Calu3 (cell line): ENCODE measurements at regions not wholly inside any gene's neighbourhood (a gene's known extent, or its start where the extent isn't known, plus 50 kb on each side); places are given as distances from the start of the nearest gene placed in this dataset.

ENCODE experiments used
- BruUV-seq: library from RNA; stranded (reverse); fragments of 400-500 nt; replicated peaks from 2 replicates; lab custom pipeline; 2021; lab: Mats Ljungman, UMichigan
- CTCF ChIA-PET: fragments of 300-600 bp; sonication (Branson Sonifier 250); formaldehyde crosslinking; loops from one replicate; lab custom pipeline; 2022; ENCODE audit warnings: antibody characterized with exemption; lab: Charles Lee
- DNase-seq: peaks from one replicate; pipeline ENCODE4 v3.0.0; 2022
- H3K27ac Mint-ChIP-seq: one replicate; pipeline ENCODE4 v1.8.0; 2022; ENCODE audit warnings: mixed read lengths; ENCODE audit not compliant: unreplicated experiment
- H3K27me3 Mint-ChIP-seq: one replicate; pipeline ENCODE4 v1.8.0; 2022; ENCODE audit warnings: mixed read lengths; ENCODE audit not compliant: unreplicated experiment
- H3K36me3 Mint-ChIP-seq: one replicate; pipeline ENCODE4 v1.8.0; 2022; ENCODE audit warnings: mild to moderate bottlenecking, moderate library complexity, mixed read lengths; ENCODE audit not compliant: insufficient read depth, unreplicated experiment
- H3K4me1 Mint-ChIP-seq: one replicate; pipeline ENCODE4 v1.8.0; 2022; ENCODE audit warnings: mild to moderate bottlenecking, low read depth, mixed read lengths; ENCODE audit not compliant: unreplicated experiment
- H3K4me3 Mint-ChIP-seq: one replicate; pipeline ENCODE4 v1.8.0; 2022; ENCODE audit warnings: mild to moderate bottlenecking, low read depth, moderate library complexity, mixed read lengths; ENCODE audit not compliant: unreplicated experiment
- H3K9me3 Mint-ChIP-seq: one replicate; pipeline ENCODE4 v1.8.0; 2022; ENCODE audit warnings: low read depth, mixed read lengths; ENCODE audit not compliant: unreplicated experiment
- CTCF ChIP-seq: fragments of 200-600 bp; IDR thresholded peaks from one replicate; pipeline ENCODE4 v1.8.0; 2022; ENCODE audit warnings: antibody characterized with exemption; ENCODE audit not compliant: unreplicated experiment
- intact Hi-C: fragments of 100-400 bp; cut with micrococcal nuclease; formaldehyde crosslinking; loops from one replicate; pipeline ENCODE4 v1.10.0; 2022; ENCODE audit not compliant: unreplicated experiment

- no peaks in the 10 kb centered on the region for H3K36me3 Mint-ChIP-seq
- no peak overlapping the region for H3K4me3 Mint-ChIP-seq
- H3K27ac Mint-ChIP-seq: no peak overlapping the region
- H3K9me3 Mint-ChIP-seq: no peaks in the 10 kb centered on the region
- H3K27me3 Mint-ChIP-seq: peaks cover 14% of the 10 kb centered on the region
- BruUV-seq: no TSS peak
- peaks cover 27% of the 10 kb centered on the region for H3K4me1 Mint-ChIP-seq
- TF ChIP-seq CTCF: no peak
- CTCF ChIA-PET: interaction anchor here (1.4 to 2.1 kb wide), 2 partner anchors 10 to 96 kb away, joined by 4 to 7 read pairs; no protein-coding TSS in a partner anchor
- DNase-seq: no peak
- intact Hi-C loops: no loop called here
Measured at GRCh38 chr3:132246212-132246611, 71.0 kb upstream of the ACP3 start.

- H3K4me3 Mint-ChIP-seq: no peak overlapping the region
- BruUV-seq: no TSS peak
- no peak overlapping the region for H3K27ac Mint-ChIP-seq
- TF ChIP-seq CTCF: no peak
- peaks cover 4% of the 10 kb centered on the region for H3K27me3 Mint-ChIP-seq
- peaks cover 27% of the 10 kb centered on the region for H3K4me1 Mint-ChIP-seq
- H3K9me3 Mint-ChIP-seq: no peaks in the 10 kb centered on the region
- DNase-seq: no peak
- intact Hi-C loops: no loop called here
- no peaks in the 10 kb centered on the region for H3K36me3 Mint-ChIP-seq
- CTCF ChIA-PET: interaction anchor here (0.6 to 2.5 kb wide), 4 partner anchors 10 to 212 kb away, joined by 3 to 8 read pairs (median 6); partner anchors contain the start of gene CPNE4
Measured at GRCh38 chr3:132247211-132247610, 70.0 kb upstream of the ACP3 start.

DNA sequence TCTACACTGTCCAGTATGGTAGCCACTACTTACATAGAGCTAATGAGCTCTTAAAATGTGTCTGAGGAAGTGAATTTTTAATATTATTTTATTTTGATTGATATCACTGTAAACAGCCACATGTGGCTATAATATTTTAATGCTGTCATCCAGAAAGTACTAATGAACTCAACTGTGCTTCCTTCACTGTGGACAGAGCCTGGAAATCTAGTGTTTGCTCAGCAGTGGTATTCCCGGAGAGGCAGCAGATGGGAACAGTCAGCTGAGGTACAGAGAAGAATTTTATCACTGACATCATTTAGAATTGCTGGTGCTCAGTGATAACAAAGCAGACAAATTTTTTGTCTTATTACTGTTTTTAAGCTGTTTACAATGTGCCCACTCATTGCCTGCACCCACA is 68.7 kb upstream of the ACP3 start:
- intact Hi-C loops: no loop called here

DNA sequence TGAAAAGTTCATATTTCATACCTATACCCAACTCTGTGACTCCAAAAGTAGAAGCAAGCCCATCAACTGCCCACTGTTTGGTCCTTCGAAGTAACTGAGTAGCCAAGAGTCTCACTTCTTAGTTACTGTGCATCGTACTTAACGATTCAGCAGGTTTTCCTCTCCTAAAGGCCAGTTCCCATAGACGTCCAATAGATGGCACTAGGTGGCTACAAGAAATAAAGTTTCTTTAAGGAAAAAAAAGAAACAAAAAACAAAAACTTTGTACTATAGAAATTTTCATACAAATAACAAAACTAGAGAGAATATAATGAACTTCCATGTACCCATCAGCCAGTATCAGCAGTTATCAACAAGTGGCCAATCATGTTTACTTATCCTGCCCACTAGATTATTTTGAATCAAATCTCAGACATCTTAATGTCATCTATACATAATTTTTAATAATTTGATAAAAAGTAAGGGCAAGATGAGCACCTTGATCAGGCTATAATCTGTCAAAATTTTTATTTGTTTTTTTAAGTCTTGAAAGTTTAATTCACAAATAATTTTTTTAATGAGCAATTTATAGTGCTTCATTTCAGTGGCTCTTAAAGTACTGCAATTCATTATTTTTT is 63.8 kb upstream of the ACP3 start:
- no TSS peak for BruUV-seq

More for the DNA sequence above, 68.7 kb upstream of the ACP3 start:
- H3K4me3 Mint-ChIP-seq: no peak overlapping the region
- H3K9me3 Mint-ChIP-seq: no peaks in the 10 kb centered on the region
- H3K4me1 Mint-ChIP-seq: peaks cover 27% of the 10 kb centered on the region
- no peaks in the 10 kb centered on the region for H3K36me3 Mint-ChIP-seq
- DNase-seq: no peak
- H3K27me3 Mint-ChIP-seq: no peaks in the 10 kb centered on the region
- BruUV-seq: no TSS peak
- no peak for TF ChIP-seq CTCF
- CTCF ChIA-PET: interaction anchor here (1.0 to 2.5 kb wide), 2 partner anchors 17 to 94 kb away, joined by 6 to 8 read pairs; no protein-coding TSS in a partner anchor
- no peak overlapping the region for H3K27ac Mint-ChIP-seq

More for the DNA sequence above, 63.8 kb upstream of the ACP3 start:
- peak; percentile 72 for TF ChIP-seq CTCF
- H3K36me3 Mint-ChIP-seq: no peaks in the 10 kb centered on the region
- H3K27ac Mint-ChIP-seq: no peak overlapping the region
- CTCF ChIA-PET: interaction anchor here (1.1 to 2.4 kb wide), 2 partner anchors 89 to 91 kb away, joined by 3 to 7 read pairs; no protein-coding TSS in a partner anchor
- peak; percentile 63 for DNase-seq
- no peak overlapping the region for H3K4me3 Mint-ChIP-seq
- no peaks in the 10 kb centered on the region for H3K27me3 Mint-ChIP-seq
- intact Hi-C loops: loop anchor here (1.0 to 10.0 kb wide), 3 partner anchors 90 to 401 kb away; partner anchors contain the start of gene ACAD11
- H3K4me1 Mint-ChIP-seq: peaks cover 27% of the 10 kb centered on the region
- H3K9me3 Mint-ChIP-seq: no peaks in the 10 kb centered on the region
